NCI-H2227 (cell line): ENCODE measurements at regions not wholly inside any gene's neighbourhood (a gene's known extent, or its start where the extent isn't known, plus 50 kb on each side); places are given as distances from the start of the nearest gene placed in this dataset.
"Not testable (repeated sequence)": the region's sequence is repeated elsewhere in the genome, so short reads cannot be mapped to it uniquely, and the experiment has no call there.

Experiments
- DNase-seq: peaks from one replicate; lab custom pipeline; 2025; ENCODE audit not compliant: unreplicated experiment; lab: John Stamatoyannopoulos, UW

DNA sequence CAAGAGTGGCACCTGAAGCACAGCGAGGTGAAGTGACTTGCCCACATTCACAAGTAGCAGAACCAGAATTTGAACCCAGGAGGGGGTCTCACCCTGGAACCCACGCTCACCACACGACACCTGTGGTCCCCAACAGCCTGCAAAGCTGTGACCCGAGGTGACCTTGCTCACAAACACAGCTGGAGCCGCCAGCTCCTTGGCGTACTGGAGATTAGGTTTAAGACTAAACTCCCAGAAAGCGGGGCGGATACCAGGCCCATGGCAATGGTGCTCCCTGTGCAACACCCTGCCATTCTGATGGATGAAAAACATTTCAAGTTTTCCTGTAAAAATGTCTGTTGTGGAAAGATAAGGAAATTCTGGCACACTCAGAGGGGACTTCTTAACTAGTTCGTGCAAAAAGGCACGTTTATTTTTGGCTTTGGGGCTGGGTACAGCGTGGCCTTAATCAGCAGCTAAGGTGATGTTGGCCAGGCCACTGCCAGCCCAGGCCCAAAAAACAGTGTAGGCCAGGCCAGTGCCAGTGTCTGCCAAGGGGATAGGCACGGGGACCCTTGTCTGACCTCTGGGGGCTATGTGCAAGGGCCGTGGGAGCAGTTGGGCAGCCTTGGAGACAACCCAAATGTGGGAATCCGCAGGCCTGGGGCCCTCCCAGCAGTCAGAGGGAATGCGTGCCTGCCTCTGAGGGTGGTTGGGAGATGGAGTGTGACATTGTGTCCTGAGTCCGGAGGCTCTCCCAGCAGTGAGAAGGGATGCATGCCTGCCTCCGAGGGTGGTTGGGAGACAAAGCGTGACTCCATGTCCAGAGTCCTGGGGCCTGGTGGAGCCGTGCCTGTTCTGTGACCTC is 185.0 kb upstream of the HS6ST1 start:
- DNase-seq: no peak

DNA sequence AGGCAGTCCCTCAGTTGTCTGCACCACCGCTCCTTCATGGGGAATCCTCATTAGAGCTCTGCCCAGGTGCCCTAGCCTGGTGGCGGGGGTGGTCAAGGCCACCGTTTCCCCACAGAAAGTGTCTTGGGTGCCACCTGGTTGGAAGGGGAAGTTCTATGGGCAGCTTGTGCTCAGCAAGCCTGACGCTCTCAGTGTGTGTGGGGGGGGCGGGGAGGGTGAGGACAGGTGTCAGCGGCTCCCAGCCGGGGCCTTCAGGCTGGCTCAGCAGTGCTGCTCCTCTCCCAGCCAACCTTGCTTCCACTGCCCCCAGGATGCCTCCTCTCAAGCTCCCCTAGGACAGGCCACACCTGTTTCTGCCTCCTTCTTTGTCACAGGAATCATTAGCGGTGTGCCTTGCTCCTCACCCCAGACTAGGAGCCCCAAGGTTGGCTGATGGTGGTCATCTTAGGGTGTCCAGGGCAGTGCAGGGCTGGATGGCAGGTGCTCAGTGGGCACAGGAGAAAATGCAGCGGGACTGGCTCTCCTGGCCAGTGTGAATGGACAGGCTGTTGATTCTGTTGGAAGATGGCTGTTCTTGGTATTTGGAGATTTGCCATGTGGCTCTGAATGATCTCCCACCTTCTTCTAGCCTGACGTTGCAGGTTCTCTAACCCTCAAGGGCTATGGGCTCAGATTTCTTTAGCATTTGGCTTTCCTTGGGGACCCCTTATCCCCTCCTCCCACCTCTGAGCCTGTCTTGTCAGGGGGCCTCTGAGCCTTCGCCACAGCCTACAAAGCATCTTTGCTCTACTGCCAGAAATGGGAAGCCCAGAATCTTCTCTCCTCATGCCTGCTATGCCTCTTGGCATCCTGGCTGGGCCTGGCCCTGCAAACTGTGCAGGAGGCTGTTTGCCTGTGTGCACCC is 185.8 kb upstream of the HS6ST1 start:
- no peak for DNase-seq

DNA sequence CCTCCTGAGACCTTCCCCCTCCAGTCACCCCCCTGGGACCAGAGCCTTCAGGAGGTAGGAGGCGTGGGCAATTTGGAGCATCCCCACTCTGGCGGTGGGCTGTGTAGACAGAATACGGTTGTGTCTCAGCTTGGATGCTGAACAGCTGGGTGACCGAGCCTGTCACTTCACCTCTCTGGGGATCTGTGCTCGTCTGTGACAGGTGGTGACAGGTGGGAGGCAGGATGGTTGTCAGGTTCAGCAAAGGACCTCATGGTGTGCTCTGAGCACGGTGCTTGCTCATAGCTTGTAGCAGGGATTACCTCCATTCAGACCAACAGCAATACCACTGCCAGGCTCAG is 186.5 kb upstream of the HS6ST1 start:
- DNase-seq: no peak

DNA sequence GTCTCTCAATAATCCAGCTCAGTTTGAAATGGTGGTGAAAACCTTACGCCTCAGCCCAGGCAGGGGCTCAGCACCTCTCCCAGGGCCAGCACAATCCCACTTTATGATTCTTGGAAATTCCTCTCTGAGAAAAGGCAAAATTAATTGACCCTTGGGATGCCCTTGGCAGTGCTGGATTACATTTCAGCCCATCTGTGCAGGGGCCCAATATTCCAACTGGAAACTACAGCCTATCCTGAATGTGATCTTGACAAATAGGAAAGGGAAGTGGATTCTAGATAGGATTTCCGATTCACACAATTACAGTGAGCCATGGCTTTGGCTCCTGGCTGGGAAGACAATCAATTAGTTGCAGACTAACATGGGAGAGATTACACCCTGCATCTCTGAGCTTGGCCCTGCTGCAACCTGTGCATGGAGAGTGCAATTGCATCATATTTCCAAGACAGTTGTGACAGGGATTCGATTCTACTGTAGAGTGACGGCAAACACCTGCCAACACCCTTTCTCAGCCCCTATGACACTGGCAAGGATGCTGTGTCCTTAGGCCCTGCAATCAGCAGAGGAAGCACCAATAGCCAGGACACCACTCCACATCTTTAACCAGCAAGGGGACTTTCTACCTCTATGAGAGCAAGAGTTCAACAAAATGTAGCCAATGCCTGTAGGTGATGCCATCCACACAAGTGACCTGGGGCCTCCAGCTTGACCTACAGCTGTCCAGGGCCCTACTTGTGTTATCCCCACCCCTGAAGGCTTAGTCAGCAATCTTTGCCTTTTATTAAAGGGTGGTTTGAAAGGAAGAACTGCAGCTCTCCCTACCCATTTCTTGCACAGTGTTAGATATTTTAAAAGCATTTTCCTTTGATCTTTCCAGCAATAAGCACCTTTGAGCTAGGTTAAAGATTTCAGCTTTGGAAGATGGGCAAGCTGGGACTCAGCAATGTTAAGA is 187.2 kb upstream of the HS6ST1 start:
- DNase-seq: no peak

DNA sequence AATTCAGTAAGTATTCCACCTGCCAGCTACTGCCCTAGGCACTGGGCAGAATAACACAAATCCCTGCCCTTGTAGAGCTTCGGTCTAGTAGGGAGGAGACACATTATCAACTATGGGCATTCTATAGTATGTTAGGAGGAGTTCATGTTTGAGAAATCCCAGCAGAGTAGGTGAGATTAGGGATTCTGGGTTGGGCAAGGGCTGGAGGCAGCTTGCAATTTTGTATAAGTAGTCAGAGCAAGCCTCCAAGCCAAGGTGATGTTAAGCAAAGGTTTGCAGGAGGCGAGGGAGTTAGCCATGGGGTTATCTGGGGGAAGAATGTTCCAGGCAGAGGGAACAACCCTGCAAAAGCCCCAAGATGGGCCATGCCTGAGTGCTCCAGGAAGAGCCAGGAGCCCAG is 187.9 kb upstream of the HS6ST1 start:
- no peak for DNase-seq

DNA sequence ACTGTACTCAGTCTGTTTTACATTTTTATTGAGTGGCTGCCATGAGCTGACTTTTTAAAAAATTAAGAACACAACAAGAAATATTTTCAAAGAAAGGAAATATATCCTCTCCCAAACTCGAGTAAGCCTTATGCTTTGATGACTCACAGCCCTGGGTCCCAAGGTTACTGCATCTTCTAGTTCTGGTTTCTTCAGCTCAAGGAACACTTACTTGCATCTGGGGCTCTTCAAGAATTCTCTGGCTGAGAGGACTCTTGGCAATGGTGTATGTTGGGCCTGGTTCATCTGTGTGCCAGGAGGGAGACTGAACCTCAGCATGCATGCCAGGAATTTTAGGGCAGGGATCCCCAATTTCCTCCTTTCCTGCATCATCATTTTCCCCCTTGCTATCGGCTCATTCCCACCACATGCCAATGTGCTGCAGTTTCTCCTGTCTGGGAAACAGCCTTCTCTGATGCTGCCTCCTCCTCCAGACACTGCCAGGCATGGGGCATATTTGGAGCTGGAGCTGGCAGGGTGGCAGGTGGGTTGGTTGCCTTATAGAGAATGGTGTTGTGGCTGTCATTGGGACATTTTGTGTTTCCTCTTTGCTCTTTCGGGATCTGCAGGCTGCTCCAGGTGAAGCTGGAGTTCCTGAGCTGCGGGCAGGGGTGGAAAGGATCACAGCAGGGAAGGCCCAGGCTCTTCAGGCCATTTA is 192.2 kb upstream of the HS6ST1 start:
- no peak for DNase-seq

DNA sequence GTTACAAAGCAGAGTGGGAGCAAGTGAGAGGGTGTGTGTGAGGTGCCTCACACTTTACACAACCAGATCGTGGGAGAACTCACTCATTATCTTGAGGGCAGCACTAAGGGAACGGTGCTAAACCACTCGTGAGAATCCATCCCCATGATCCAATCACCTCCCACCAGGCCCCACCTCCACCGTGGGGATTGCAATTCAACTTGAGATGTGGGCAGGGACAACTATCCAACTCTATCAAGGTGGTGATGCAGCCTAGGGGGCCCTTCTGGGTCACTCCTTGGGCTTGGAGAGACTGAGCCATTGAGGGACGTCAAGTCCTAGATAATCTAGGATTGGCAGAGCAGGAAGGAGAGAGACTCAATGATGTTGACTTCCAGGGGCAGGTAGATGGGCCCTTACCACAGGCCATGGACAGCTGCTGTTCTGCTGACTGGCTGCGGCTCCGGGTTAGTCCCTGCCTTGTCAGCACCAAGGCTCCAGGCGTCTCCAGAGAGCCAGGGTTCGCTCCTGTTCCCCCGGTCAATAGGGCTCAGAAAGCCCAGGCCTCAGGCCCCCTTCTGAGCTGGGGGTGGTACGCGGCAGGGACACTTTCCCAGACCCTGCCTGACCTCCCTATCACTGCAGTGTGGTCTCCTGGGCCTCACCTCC is 193.2 kb upstream of the HS6ST1 start:
- no peak for DNase-seq

DNA sequence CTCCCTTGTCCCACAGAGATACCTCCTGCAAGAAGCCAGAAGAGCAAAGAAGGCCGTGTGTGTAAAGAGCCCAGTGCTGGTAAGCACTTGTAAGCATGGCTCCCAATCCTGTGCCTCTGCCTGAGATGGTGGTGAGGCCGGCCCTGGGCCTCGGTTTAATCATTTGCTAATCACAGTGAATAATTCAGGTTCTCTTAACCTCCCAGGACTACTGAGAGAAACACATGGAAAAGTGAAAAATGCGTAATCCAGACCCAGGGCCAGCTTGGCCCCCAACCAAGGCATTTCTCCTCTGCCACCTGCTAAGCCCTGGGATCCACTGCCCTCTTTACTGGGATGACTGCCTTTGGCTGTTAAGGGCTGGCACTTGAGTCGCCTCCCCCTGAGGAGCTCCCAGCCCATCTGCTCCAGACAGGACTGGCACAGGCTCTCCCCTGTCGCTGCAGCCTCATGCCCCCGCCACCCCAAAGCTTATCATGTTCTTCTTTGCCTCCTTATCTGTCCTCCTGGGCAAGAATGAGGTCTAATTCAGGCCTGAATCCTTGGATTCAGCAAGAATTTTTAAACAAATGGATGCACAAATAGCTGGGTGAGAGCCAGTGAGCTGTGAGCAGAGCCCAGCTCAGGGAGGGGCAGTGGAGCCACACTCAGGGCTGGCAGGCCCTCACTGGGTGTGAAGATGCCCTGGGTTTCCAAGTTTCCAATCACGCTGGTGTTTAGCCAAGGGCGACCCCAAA is 193.9 kb upstream of the HS6ST1 start:
- DNase-seq: no peak

DNA sequence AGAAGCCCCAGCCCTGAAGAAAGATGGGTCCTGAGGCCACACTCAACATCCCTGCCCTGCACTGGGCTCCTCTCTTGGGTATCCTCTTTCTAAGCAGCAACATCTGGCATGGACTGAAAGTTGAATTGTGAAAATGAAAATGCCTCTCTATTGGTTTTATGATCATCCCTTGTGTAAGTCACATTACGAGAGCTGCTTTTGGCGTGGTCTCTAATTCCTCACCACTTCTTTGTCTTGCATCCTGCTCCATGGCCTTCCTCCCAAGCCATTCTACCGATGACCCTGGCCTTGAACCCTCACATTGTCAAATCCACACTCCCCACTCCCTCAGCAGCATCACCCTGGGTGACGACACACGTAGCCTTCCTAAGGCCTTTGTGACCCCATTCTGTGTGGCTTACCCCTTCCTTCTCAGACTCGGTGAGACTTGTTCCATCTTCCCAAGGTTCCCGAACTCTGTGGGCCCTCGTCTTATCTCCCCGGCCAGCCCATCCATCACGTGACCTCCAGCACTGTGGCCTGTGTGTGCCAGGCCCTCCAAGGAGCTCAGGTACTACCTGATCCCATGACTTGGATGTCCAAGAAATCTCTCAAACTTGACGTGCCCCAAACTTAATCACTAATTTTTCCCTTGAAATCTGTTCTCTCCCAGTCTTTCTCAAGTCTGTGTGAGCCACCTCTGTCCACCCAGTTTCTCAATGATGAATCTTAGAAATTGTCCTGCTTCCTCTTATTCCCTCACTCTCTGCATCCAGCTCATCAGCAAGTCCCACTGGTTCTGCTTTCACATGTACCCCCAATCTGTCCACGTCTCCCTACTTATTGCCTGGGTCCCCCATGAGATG is 194.7 kb upstream of the HS6ST1 start:
- DNase-seq: no peak

DNA sequence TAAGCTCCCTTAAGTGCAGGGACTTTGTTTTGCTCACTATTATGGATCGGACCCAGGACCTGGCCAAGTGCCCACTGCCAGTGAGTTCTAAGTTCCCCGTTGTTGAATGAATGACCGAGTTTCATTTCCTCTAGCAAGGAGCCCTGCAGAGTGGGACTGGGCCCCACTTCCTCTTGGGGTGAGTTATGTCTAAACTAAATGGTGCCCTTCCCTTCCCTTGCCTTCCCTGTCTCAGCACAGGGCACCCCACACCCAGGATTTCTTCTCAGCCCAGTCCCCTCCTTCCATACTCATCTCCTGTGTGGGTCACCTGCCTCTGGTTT is 195.3 kb upstream of the HS6ST1 start:
- DNase-seq: no peak

DNA sequence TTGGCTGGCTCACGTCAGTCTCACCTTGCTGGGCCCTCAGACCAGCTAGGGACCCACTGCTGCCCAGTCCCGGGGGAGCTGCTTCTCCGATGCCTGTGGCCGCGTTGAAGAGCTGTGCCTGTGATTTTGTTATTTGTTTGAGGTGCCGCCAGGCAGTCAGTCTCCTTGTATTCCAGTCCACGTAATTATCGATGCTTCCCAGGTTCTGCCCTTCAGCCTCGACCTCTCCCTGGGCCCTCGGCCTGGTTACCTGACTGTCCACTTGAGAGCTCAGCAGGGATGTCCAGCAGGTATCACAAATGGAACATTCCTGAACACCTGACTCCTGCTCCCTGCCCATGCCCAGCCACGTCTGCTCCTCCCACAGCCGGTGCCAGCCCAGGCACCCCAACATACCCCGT is 195.9 kb upstream of the HS6ST1 start:
- DNase-seq: no peak

DNA sequence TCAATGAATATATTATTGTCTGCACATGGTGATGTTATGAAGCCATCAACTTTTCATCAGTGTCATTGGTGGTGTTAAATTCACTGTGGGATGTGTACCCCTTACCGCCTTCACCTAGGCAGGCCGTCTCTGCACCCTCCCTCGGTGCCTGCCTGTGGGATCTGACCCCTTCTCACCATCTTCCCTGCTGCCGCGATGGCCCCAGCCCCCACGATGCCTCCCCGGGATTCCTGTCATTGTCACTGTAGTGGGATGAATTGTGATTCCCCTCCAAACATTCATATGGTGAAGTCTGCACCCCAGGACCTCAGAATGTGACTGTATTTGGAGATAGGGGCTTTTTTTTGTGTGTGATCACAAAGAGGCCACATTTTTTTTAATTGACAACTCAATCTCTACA is 198.3 kb upstream of the HS6ST1 start:
- DNase-seq: no peak

DNA sequence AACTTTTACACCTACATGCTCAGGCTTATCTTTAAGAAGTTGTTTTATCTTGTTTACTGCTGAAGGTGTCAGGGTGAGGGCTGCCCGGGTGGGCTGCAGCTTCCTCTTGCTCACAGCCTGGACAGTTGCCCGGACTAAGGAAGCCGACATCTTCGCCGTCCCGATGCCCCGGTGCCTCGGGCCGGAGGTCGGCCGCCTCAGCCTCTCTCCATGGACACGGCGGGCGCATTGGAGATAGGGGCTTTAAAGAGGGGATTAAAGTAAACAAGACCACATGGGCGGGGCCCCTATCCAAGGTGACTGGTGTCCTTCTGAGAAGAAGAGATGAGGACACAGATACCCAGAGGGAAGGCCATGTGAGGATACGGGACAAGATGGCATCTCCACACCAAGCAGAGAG is 200.4 kb upstream of the HS6ST1 start:
- DNase-seq: not testable (repeated sequence)

DNA sequence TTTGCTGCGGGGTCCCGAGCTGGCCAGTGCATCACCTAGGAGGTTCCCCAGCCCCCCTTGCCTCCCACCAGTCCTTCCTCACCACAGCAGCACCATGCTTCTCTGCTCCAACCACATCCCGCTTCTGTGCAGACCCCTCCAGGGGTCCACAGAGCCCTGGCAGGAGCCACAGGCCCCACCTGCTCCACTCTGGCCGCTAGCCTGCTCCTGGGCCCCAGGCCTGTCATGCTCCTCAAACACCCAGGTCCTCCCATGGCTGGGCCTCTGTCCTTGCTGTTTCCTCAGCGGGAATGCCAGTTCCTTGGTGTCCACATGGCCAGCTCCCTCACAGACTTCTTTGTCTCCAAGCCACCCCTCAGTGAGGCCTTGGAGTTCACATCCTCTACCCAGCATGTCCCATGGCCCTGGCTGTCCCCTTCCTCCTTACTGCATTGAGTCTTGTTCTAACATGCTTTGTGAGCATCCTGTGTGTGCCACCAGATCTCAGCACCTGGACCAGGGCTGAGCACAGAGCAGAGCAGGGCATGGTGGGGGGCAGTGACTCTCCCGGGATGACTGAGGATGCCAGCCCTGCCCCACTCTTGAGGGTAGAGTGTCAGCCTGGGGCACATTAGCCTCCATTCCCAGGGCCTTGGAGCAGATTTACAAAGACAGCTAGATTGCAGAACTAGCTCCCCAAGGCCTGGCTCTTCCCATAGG is 201.0 kb upstream of the HS6ST1 start:
- no peak for DNase-seq

DNA sequence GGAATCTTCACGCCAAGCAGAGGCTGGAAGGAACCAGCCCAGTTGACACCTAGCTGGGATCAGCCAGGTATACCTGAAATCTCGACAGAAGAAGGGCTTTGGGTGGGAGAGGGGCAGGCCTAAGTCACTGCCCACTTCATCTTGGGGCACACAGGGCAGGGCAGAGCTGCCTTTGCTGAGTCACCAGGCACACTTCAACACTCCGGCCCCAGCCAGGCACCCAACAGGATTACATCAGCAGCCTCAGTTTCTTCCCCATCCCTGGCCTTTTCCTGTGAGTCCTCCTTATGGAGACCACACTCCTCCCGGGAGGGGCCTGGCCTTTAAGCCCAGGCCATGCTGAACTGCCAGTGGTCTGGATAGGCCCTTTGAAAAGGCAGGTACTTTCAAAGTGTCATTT is 201.7 kb upstream of the HS6ST1 start:
- no peak for DNase-seq

DNA sequence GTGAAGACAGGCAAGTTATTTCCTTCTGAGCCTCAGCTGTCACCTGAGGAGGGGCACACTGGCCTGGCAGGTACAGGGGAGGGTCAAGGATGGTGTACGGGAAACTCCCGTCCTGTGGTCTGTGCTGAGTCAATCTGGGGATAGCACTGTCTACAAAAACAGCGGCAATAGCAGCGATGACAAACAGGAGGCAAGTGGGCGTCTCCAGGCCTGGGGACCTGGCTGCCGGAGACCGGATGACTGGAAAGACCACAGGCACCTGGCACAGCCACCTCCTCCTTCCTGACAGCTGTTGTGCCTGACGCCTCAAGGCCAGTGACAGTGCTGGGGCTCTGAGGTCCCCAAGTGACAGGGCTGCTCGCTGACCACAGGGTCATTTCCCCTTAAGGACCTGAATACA is 202.1 kb upstream of the HS6ST1 start:
- DNase-seq: no peak

DNA sequence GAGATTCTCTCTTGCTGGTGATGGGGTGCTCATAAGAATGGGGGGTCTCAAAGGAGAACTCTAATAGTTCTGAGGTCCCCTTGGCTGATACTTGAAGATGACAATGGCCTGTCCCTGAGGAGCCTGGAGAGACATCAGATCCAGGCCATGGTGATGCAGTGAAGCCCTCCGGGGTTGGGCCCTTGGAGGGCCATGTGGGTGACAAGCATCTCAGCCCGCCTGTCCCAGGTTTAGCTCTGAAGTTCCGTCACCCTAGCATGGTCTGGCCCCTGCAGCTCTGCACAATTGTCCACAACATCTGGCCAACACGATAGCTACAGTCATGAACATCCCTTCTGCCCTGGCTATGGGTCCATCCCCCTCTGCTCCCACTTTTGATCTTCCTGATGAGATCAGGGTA is 202.8 kb upstream of the HS6ST1 start:
- DNase-seq: no peak

DNA sequence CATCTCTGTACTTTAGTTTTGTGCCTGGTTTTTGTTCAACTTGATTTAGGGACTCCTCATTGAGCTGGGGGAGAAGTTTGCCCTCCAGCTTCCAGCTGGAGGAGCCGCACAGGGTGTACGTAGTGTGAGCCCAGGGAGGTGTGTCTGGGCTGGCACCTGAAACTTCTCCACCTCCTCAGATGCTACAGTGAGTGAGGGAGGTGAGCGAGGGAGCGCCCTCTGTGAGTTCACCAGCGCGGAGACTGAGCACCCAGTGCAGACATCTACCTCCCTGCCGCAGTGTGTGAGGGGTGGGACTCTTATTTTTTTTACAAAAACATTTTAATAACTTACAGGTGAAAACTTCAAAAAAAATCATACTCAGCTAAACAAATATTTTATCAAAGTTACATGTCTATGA is 204.2 kb upstream of the HS6ST1 start:
- DNase-seq: no peak
